H9 (cell line): ENCODE measurements at regions not wholly inside any gene's neighbourhood (a gene's known extent, or its start where the extent isn't known, plus 50 kb on each side); places are given as distances from the start of the nearest gene placed in this dataset.

ENCODE experiments used
- DNase-seq: peaks from one replicate; pipeline ENCODE4 v3.0.0-alpha.2; 2017
- H2AFZ ChIP-seq: one replicate; pipeline ENCODE4 v1.6.1; 2013; ENCODE audit warnings: mild to moderate bottlenecking, low read length, control low read depth, moderate library complexity
- H2AK5ac ChIP-seq: 2 replicates; pipeline ENCODE4 v1.6.1; 2013; ENCODE audit warnings: low read length, control low read depth, mixed read lengths; ENCODE audit not compliant: insufficient read length
- H2BK120ac ChIP-seq: one replicate; pipeline ENCODE4 v1.6.1; 2013; ENCODE audit warnings: low read depth, mild to moderate bottlenecking, low read length, control low read depth, inconsistent platforms; ENCODE audit not compliant: poor library complexity, severe bottlenecking
- H2BK12ac ChIP-seq: 2 replicates; pipeline ENCODE4 v1.6.1; 2013; ENCODE audit warnings: low read length, control low read depth, mixed read lengths, low read depth; ENCODE audit not compliant: insufficient read length
- H2BK15ac ChIP-seq: 2 replicates; pipeline ENCODE4 v1.6.1; 2013; ENCODE audit warnings: low read depth, low read length, control low read depth
- H2BK20ac ChIP-seq: one replicate; pipeline ENCODE4 v1.6.1; 2013; ENCODE audit warnings: low read depth, mild to moderate bottlenecking, low read length, control low read depth, inconsistent platforms; ENCODE audit not compliant: poor library complexity, severe bottlenecking
- H2BK5ac ChIP-seq: 2 replicates; pipeline ENCODE4 v1.6.1; 2013; ENCODE audit warnings: low read length, control low read depth, mixed read lengths; ENCODE audit not compliant: insufficient read length
- H3K14ac ChIP-seq: 2 replicates; pipeline ENCODE4 v1.6.1; 2013; ENCODE audit warnings: low read length, control low read depth; ENCODE audit not compliant: insufficient read depth
- H3K18ac ChIP-seq: 2 replicates; pipeline ENCODE4 v1.6.1; 2013; ENCODE audit warnings: low read depth, mild to moderate bottlenecking, mixed read lengths, low read length, control low read depth; ENCODE audit not compliant: insufficient read length
- H3K23ac ChIP-seq: 2 replicates; pipeline ENCODE4 v1.6.1; 2013; ENCODE audit warnings: low read length, control low read depth, mixed read lengths, low read depth; ENCODE audit not compliant: insufficient read length
- H3K23me2 ChIP-seq: 2 replicates; pipeline ENCODE4 v1.6.1; 2013; ENCODE audit warnings: low read depth, mild to moderate bottlenecking, mixed read lengths, low read length, control low read depth; ENCODE audit not compliant: insufficient read length, poor library complexity, severe bottlenecking
- H3K27ac ChIP-seq: 2 replicates; pipeline ENCODE4 v1.5.1; 2013; ENCODE audit warnings: low read length, control low read depth, mixed read lengths, low read depth; ENCODE audit not compliant: insufficient read length
- H3K27me3 ChIP-seq: 2 replicates; pipeline ENCODE4 v1.6.1; 2013; ENCODE audit warnings: low read length, control low read depth, inconsistent platforms; ENCODE audit not compliant: insufficient read depth
- H3K4ac ChIP-seq: 2 replicates; pipeline ENCODE4 v1.6.1; 2013; ENCODE audit warnings: low read depth, mild to moderate bottlenecking, control low read depth, inconsistent platforms, low read length, moderate library complexity
- H3K4me1 ChIP-seq: 2 replicates; pipeline ENCODE4 v1.6.1; 2013; ENCODE audit warnings: low read length, control low read depth, inconsistent platforms; ENCODE audit not compliant: insufficient read depth
- H3K4me2 ChIP-seq: 2 replicates; pipeline ENCODE4 v1.6.1; 2013; ENCODE audit warnings: low read length, control low read depth, mixed read lengths; ENCODE audit not compliant: insufficient read length, insufficient read depth
- H3K56ac ChIP-seq: 2 replicates; pipeline ENCODE4 v1.6.1; 2013; ENCODE audit warnings: low read depth, mild to moderate bottlenecking, mixed read lengths, low read length, control low read depth; ENCODE audit not compliant: insufficient read length
- H3K79me1 ChIP-seq: 2 replicates; pipeline ENCODE4 v1.6.1; 2013; ENCODE audit warnings: low read depth, mild to moderate bottlenecking, moderate library complexity, low read length, control low read depth, inconsistent platforms; ENCODE audit not compliant: insufficient read depth, poor library complexity, severe bottlenecking
- H3K79me2 ChIP-seq: 2 replicates; pipeline ENCODE4 v1.6.1; 2013; ENCODE audit warnings: low read length, control low read depth, inconsistent platforms; ENCODE audit not compliant: insufficient read depth
- H3K9ac ChIP-seq: 2 replicates; pipeline ENCODE4 v1.6.1; 2013; ENCODE audit warnings: low read length, control low read depth, mixed read lengths; ENCODE audit not compliant: insufficient read length; ENCODE audit errors: extremely low read depth
- H3K9me3 ChIP-seq: one replicate; pipeline ENCODE4 v1.6.1; 2013; ENCODE audit warnings: low read depth, low read length, inconsistent platforms; ENCODE audit not compliant: control insufficient read depth
- H3T11ph ChIP-seq: one replicate; pipeline ENCODE4 v1.6.1; 2013; ENCODE audit warnings: mild to moderate bottlenecking, low read length, control low read depth, inconsistent platforms
- H4K20me1 ChIP-seq: one replicate; pipeline ENCODE4 v1.6.1; 2013; ENCODE audit not compliant: control insufficient read depth, insufficient read length, insufficient read depth
- H4K5ac ChIP-seq: 2 replicates; pipeline ENCODE4 v1.6.1; 2013; ENCODE audit warnings: low read depth, mild to moderate bottlenecking, mixed read lengths, low read length, control low read depth; ENCODE audit not compliant: insufficient read length
- H4K8ac ChIP-seq: replicated peaks from 2 replicates; pipeline ENCODE4 v1.6.1; 2013; ENCODE audit warnings: low read length, control low read depth, mixed read lengths, low read depth; ENCODE audit not compliant: insufficient read length
- H4K91ac ChIP-seq: 2 replicates; pipeline ENCODE4 v1.6.1; 2013; ENCODE audit warnings: low read depth, mild to moderate bottlenecking, moderate library complexity, mixed read lengths, low read length, control low read depth; ENCODE audit not compliant: insufficient read length
- H3K27ac Mint-ChIP-seq, 3 experiments: 2 replicates in 2 of 3; 3 replicates in 1 of 3; pipeline ENCODE4 v1.8.0; 2020 to 2021; ENCODE audit warnings: mixed read lengths in 3 of 3, mild to moderate bottlenecking in 1 of 3, moderate library complexity in 1 of 3
- H3K27me3 Mint-ChIP-seq: 2 replicates; pipeline ENCODE4 v1.8.0; 2021; ENCODE audit warnings: low read depth, mild to moderate bottlenecking, moderate library complexity, mixed read lengths
- H3K36me3 Mint-ChIP-seq, 3 experiments: 2 replicates in 2 of 3; 3 replicates in 1 of 3; pipeline ENCODE4 v1.8.0; 2020 to 2021; ENCODE audit warnings: low read depth in 3 of 3, mixed read lengths in 3 of 3; ENCODE audit not compliant: insufficient read depth in 1 of 3
- H3K4me1 Mint-ChIP-seq, 2 experiments: 2 replicates each; pipeline ENCODE4 v1.8.0; 2020; ENCODE audit warnings: mixed read lengths in 2 of 2
- H3K4me3 Mint-ChIP-seq, 2 experiments: 2 replicates in 1 of 2; 3 replicates in 1 of 2; pipeline ENCODE4 v1.8.0; 2020 to 2021; ENCODE audit warnings: mild to moderate bottlenecking in 2 of 2, mixed read lengths in 2 of 2, moderate library complexity in 1 of 2
- H3K9me3 Mint-ChIP-seq, 2 experiments: 2 replicates in 1 of 2; 3 replicates in 1 of 2; pipeline ENCODE4 v1.8.0; 2020; ENCODE audit warnings: mild to moderate bottlenecking in 2 of 2, mixed read lengths in 2 of 2, moderate library complexity in 1 of 2
- WGBS: extraction: QIAGEN DNeasy Blood & Tissue Kit; methylation state at CpG from one replicate; pipeline ENCODE4 v1.1.7; 2013; ENCODE audit warnings: missing lambda C conversion rate, low lambda C conversion rate, mixed read lengths; ENCODE audit not compliant: insufficient read length; ENCODE audit errors: extremely low coverage; 5-methylcytosine and 5-hydroxymethylcytosine counted together
- TF ChIP-seq, protein P1 (sequence below): fragments of 200-600 bp; sonication (generic); conservative IDR thresholded peaks from 3 replicates; pipeline ENCODE4 v1.8.0; 2021; ENCODE audit warnings: antibody characterized with exemption, mild to moderate bottlenecking

DNA sequence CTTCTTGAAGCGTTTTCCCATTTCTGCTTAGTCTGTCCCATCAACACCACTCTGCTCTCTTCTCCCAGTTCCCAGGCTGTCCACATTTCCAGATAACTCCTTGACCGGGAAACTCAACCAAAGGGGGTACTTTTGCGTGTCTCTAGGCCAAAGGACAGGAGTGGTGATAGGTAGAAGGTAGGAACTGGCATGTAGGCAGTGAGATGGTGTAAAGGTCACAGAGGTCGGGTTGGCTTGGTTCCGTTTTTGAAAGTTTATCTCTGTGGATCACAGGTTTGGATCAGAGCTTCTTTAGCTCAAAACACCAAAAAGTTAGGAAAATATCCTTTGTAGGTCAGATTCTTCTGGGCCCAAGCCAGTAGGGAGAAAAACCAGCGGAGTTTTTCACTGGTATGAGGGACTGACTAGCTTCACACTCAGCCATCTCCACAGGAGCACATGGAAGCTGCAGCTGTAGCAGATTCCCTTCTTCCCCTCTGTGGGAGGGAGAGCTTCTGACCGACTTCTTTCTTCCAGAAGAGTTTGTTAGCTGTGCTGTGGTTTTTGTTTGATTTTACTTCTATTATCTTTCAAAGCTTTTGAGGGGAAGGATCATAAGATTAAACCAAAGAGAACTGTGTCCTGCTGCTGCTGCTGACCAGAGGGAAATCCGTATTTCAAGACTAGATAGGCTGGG is 98.4 kb upstream of the DMRT1 start:
- Histone ChIP-seq H3K79me2 (no peaks in the 10 kb centered on the region), H3K4me2 (no peak overlapping the region), H3K4ac (no peak overlapping the region), H4K5ac (no peak overlapping the region), H2BK20ac (no peak overlapping the region), H3T11ph (no peak overlapping the region), H4K8ac (no peak overlapping the region), H3K23me2 (no peaks in the 10 kb centered on the region), H2BK15ac (no peak overlapping the region), H3K14ac (no peak overlapping the region), H3K9ac (no peak overlapping the region), H3K18ac (no peak overlapping the region), H2BK12ac (no peak overlapping the region), H3K23ac (no peak overlapping the region), H2AK5ac (no peak overlapping the region), H3K56ac (no peak overlapping the region), H3K9me3 (no peaks in the 10 kb centered on the region), H2BK120ac (no peak overlapping the region), H4K91ac (no peak overlapping the region), H3K27me3 (no peaks in the 10 kb centered on the region), H4K20me1 (no peaks in the 10 kb centered on the region), H3K27ac (no peak overlapping the region), H2BK5ac (no peak overlapping the region), H3K79me1 (no peaks in the 10 kb centered on the region), H3K4me1 (no peaks in the 10 kb centered on the region), H2AFZ (no peak overlapping the region)
- peaks cover 28 to 66% (median 28%) of the 10 kb centered on the region in 3 experiments for H3K36me3 Mint-ChIP-seq
- peak overlapping the region in 1 of 3 experiments; percentile 61; a peak in 2 of 7 replicates for H3K27ac Mint-ChIP-seq
- no peak overlapping the region for H3K4me3 Mint-ChIP-seq
- TF ChIP-seq, protein P1, sequence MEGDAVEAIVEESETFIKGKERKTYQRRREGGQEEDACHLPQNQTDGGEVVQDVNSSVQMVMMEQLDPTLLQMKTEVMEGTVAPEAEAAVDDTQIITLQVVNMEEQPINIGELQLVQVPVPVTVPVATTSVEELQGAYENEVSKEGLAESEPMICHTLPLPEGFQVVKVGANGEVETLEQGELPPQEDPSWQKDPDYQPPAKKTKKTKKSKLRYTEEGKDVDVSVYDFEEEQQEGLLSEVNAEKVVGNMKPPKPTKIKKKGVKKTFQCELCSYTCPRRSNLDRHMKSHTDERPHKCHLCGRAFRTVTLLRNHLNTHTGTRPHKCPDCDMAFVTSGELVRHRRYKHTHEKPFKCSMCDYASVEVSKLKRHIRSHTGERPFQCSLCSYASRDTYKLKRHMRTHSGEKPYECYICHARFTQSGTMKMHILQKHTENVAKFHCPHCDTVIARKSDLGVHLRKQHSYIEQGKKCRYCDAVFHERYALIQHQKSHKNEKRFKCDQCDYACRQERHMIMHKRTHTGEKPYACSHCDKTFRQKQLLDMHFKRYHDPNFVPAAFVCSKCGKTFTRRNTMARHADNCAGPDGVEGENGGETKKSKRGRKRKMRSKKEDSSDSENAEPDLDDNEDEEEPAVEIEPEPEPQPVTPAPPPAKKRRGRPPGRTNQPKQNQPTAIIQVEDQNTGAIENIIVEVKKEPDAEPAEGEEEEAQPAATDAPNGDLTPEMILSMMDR = no peak
- H3K27me3 Mint-ChIP-seq = no peaks in the 10 kb centered on the region
- no peak for DNase-seq
- WGBS = no CpG with 5 or more reads among the region's 8 CpGs
- peaks cover 30 to 31% of the 10 kb centered on the region in 2 experiments for H3K4me1 Mint-ChIP-seq
- no peaks in the 10 kb centered on the region for H3K9me3 Mint-ChIP-seq
